ENCODE measurements at regions not wholly inside any gene's neighbourhood (a gene's known extent, or its start where the extent isn't known, plus 50 kb on each side); places are given as distances from the start of the nearest gene placed in this dataset.

DNA sequence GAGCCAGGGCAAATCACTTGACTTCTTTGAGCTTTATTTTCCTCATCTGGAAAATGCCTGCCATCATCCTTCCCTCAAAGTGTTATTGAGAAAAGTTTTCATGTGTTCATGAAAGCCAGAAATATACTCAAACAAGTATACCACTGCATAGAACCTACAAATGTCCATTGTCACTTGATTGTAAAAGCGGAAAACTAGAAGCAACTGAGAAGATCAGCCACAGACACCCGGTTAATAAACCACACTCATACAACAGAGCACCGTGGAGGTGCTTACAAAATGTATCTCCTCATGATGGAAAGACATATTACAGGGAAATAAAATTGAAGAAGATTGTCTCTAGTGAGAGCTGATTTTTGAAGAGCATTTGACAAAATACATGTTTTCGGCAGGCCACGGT is 117.2 kb upstream of the MSX2 start:
- peaks cover 0 to 29% (median 9%) of the 10 kb centered on the region in 3 donors for H3K4me1 ChIP-seq
- H3K36me3 ChIP-seq: no peaks in the 10 kb centered on the region
- no peak overlapping the region for H3K27ac ChIP-seq
- no peak for DNase-seq
- no peak for TF ChIP-seq CTCF (IDR thresholded peaks at IDR 0.05)
- WGBS, 2 donors: 90% methylated on average over 5 of the region's 5 CpGs
- H3K9me3 ChIP-seq: peaks cover 0 to 6% (median 0%) of the 10 kb centered on the region in 3 donors
- no peak overlapping the region for H3K4me3 ChIP-seq
- intact Hi-C loops (cut with DNase I): no loop called here
- peaks cover 0 to 38% (median 0%) of the 10 kb centered on the region in 4 donors for H3K27me3 ChIP-seq

DNA sequence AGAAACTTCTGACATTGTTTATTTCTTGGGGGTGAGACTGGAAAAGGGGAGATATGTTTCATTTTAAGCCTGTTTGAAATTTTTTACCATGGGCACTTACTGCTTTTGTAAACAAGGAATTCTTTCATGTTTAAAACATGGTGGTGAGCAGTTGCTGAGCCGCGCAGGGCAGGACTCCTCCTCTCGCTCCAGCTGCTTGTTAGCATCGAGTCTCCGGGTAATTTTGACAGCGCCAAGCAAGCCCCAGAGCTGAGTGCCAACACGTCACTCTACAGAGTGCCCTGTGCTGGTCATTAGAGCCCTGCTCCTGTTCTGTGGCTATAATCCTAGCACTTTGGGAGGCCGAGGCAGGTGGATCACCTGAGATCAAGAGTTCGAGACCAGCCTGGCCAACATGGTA is 116.5 kb upstream of the MSX2 start:
- H3K4me3 ChIP-seq: no peak overlapping the region
- WGBS, 2 donors: 82 to 83% methylated on average over 7 to 9 of the region's 9 CpGs
- H3K27ac ChIP-seq: no peak overlapping the region
- H3K4me1 ChIP-seq: peaks cover 0 to 29% (median 9%) of the 10 kb centered on the region in 3 donors
- no peaks in the 10 kb centered on the region for H3K36me3 ChIP-seq
- H3K9me3 ChIP-seq: peaks cover 0 to 6% (median 0%) of the 10 kb centered on the region in 3 donors
- no peak for TF ChIP-seq POLR2A (IDR thresholded peaks at IDR 0.05)
- TF ChIP-seq CTCF (IDR thresholded peaks at IDR 0.05): no peak
- intact Hi-C loops (cut with DNase I): no loop called here
- DNase-seq: no peak
- peaks cover 0 to 39% (median 0%) of the 10 kb centered on the region in 4 donors for H3K27me3 ChIP-seq

DNA sequence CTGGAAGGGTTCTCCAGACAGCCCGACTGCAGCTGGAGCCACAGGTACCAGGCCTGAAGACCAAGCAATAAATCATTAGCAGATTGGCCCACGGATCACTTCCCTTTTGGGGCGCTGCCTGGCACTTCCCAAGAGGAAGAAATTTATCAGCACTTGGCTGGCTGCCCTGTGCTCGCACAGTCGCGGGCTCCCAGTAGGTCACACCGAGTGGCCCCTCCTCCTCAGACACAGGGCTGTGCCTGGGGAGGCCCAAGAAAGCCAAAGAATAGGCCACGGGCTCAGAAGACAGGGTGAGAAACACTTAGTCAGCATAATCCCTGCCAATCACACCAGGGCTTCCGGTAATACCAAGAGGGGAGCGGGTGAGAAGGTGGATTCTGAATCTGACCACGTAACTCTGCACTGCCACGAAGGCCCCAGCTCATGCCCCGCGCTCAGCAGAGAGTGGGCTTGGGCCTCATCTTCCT is 115.7 kb upstream of the MSX2 start:
- H3K36me3 ChIP-seq: no peaks in the 10 kb centered on the region
- intact Hi-C loops (cut with DNase I): no loop called here
- peak overlapping the region in 1 of 4 donors; percentile 18 for H3K4me3 ChIP-seq
- H3K27me3 ChIP-seq: peaks cover 0 to 39% (median 0%) of the 10 kb centered on the region in 4 donors
- H3K27ac ChIP-seq: peak overlapping the region; percentile 22 to 66 (median 46)
- WGBS, 2 donors: 20 to 31% methylated on average over 5 to 7 of the region's 14 CpGs
- no peak for DNase-seq
- peaks cover 0 to 29% (median 9%) of the 10 kb centered on the region in 3 donors for H3K4me1 ChIP-seq
- TF ChIP-seq POLR2A (IDR thresholded peaks at IDR 0.05) (no peak), CTCF (IDR thresholded peaks at IDR 0.05) (no peak)
- H3K9me3 ChIP-seq: peaks cover 0 to 3% (median 0%) of the 10 kb centered on the region in 3 donors

DNA sequence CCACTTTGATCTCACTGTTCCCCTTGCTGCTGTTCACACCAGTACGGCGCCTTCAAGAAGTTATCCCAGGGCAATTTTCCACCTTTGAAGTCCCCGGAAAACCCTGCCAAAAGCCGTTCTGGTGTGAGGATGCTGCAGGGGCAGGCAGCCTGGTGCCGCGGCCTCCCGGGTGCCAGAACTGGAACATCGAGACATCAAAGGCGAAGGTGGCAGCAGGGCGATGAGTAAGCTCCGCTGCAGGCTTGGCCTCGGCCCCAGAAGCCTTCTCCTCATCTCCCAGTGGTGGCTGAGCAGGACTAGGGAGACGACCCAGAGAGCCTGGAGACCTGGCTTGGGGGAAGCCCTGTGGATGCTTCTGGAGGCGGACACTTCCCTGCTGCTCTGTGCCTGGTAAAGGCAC is 115.3 kb upstream of the MSX2 start:
- Histone ChIP-seq H3K4me1 (peaks cover 0 to 29% (median 9%) of the 10 kb centered on the region in 3 donors), H3K9me3 (no peaks in the 10 kb centered on the region), H3K27ac (peak overlapping the region; percentile 22 to 66 (median 46)), H3K27me3 (peaks cover 0 to 35% (median 0%) of the 10 kb centered on the region in 4 donors), H3K36me3 (no peaks in the 10 kb centered on the region), H3K4me3 (peak overlapping the region in 1 of 4 donors; percentile 18)
- intact Hi-C loops (cut with DNase I): no loop called here
- no peak for TF ChIP-seq POLR2A (IDR thresholded peaks at IDR 0.05)
- TF ChIP-seq CTCF (IDR thresholded peaks at IDR 0.05): no peak
- 40 to 70% methylated on average over 2 to 3 of the region's 14 CpGs for whole genome bisulfite sequencing, 2 donors
- DNase-seq: no peak

- no peak overlapping the region for H3K27ac ChIP-seq
- peaks cover 0 to 29% (median 9%) of the 10 kb centered on the region in 3 donors for H3K4me1 ChIP-seq
- H3K4me3 ChIP-seq: no peak overlapping the region
- H3K27me3 ChIP-seq: peaks cover 0 to 26% (median 0%) of the 10 kb centered on the region in 4 donors
- no peak for DNase-seq
- no peaks in the 10 kb centered on the region for H3K9me3 ChIP-seq
- intact Hi-C loops (cut with DNase I): no loop called here
- WGBS, 2 donors: 15 to 35% methylated on average over 7 to 8 of the region's 8 CpGs
- no peak for TF ChIP-seq POLR2A (IDR thresholded peaks at IDR 0.05)
- no peaks in the 10 kb centered on the region for H3K36me3 ChIP-seq
Measured at GRCh38 chr5:174610968-174611367, 113.4 kb upstream of the MSX2 start.

- Histone ChIP-seq H3K36me3 (no peaks in the 10 kb centered on the region), H3K27ac (no peak overlapping the region), H3K9me3 (no peaks in the 10 kb centered on the region), H3K4me1 (peaks cover 0 to 29% (median 9%) of the 10 kb centered on the region in 3 donors), H3K27me3 (peaks cover 0 to 31% (median 0%) of the 10 kb centered on the region in 4 donors), H3K4me3 (no peak overlapping the region)
- intact Hi-C loops (cut with DNase I): no loop called here
- no peak for DNase-seq
- 29 to 42% methylated on average over 2 of the region's 2 CpGs for WGBS, 2 donors
- TF ChIP-seq CTCF (IDR thresholded peaks at IDR 0.05) (no peak), POLR2A (IDR thresholded peaks at IDR 0.05) (no peak)
Measured at GRCh38 chr5:174612686-174613085, 111.7 kb upstream of the MSX2 start.
